GM12878 (cell line): ENCODE measurements at regions not wholly inside any gene's neighbourhood (a gene's known extent, or its start where the extent isn't known, plus 50 kb on each side); places are given as distances from the start of the nearest gene placed in this dataset.
A peak's percentile ranks its signal among the peaks of the same experiment; 100 is the strongest.

Source experiments
- ATAC-seq: fragments of 200-7000 bp; cut with Tn5 transposase; 3 replicates; pipeline ENCODE4 v1.9.1; 2020; ENCODE audit warnings: mild to moderate bottlenecking, moderate library complexity
- BruUV-seq: library from RNA; stranded (reverse); fragments of 400-500 nt; replicated peaks from 2 replicates; lab custom pipeline; 2021; lab: Mats Ljungman, UMichigan
- CTCF ChIA-PET: fragments of 300-600 bp; sonication (Branson Sonifier 250); formaldehyde crosslinking; extraction: SDS; loops from one replicate; lab custom pipeline; 2021; ENCODE audit warnings: inconsistent platforms; lab: Yijun Ruan, JAX
- POLR2A ChIA-PET: fragments of 350-600 bp; formaldehyde crosslinking; extraction: SDS; loops from one replicate; lab custom pipeline; 2021; ENCODE audit warnings: inconsistent platforms; lab: Charles Lee
- RAD21 ChIA-PET: fragments of 300-600 bp; sonication (Branson Sonifier 250); formaldehyde crosslinking; loops from one replicate; lab custom pipeline; 2023; ENCODE audit warnings: antibody characterized with exemption; ENCODE audit not compliant: unreplicated experiment; lab: Charles Lee
- SMC1A ChIA-PET: fragments of 300-600 bp; sonication (Branson Sonifier 250); formaldehyde crosslinking; loops from one replicate; lab custom pipeline; 2023; ENCODE audit not compliant: unreplicated experiment, uncharacterized antibody; lab: Charles Lee
- DNase-seq: peaks from one replicate; pipeline ENCODE4 v3.0.0-alpha.2; 2011; ENCODE audit warnings: low read depth, low spot score
- FAIRE-seq: peaks from 3 replicates; lab custom pipeline; 2011; peaks lifted over from hg19 to GRCh38; lab: Jason Lieb, UNC
- H2AFZ ChIP-seq: 2 replicates; pipeline ENCODE4 v1.6.0; 2011; ENCODE audit warnings: low read depth, low read length, control low read depth; ENCODE audit not compliant: control insufficient read depth
- H3K27ac ChIP-seq: 2 replicates; pipeline ENCODE4 v1.5.1; 2011; ENCODE audit warnings: control low read depth; ENCODE audit not compliant: control insufficient read depth, insufficient read depth
- H3K27me3 ChIP-seq, 2 experiments: replicated peaks in 1 of 2; 2 replicates each; pipeline versions ENCODE4 v1.6.0 to v1.6.1; 2011; ENCODE audit warnings: low read length in 1 of 2; ENCODE audit not compliant: control insufficient read depth in 2 of 2, insufficient read depth in 2 of 2
- H3K36me3 ChIP-seq, 2 experiments: 2 replicates each; pipeline ENCODE4 v1.5.1; 2011; ENCODE audit warnings: low read length in 1 of 2; ENCODE audit not compliant: control insufficient read depth in 2 of 2, insufficient read depth in 2 of 2
- H3K4me1 ChIP-seq: 2 replicates; pipeline ENCODE4 v1.6.1; 2011; ENCODE audit warnings: mild to moderate bottlenecking, low read length, moderate library complexity, mixed read lengths; ENCODE audit not compliant: control insufficient read depth, insufficient read depth
- H3K4me2 ChIP-seq: 2 replicates; pipeline ENCODE4 v1.6.0; 2011; ENCODE audit warnings: control low read depth; ENCODE audit not compliant: control insufficient read depth, insufficient read depth
- H3K4me3 ChIP-seq: fragments of 200-600 bp; sonication (generic); 2 replicates; pipeline ENCODE4 v1.5.1; 2016
- H3K79me2 ChIP-seq: 2 replicates; pipeline ENCODE4 v1.6.0; 2011; ENCODE audit warnings: low read length; ENCODE audit not compliant: control insufficient read depth, insufficient read depth
- H3K9ac ChIP-seq: 2 replicates; pipeline ENCODE4 v1.8.0; 2011; ENCODE audit warnings: low read length, control low read depth, mixed read lengths; ENCODE audit not compliant: control insufficient read depth, insufficient read depth
- H3K9me3 ChIP-seq: replicated peaks from 3 replicates; pipeline ENCODE4 v1.5.1; 2011; ENCODE audit warnings: mild to moderate bottlenecking, low read length; ENCODE audit not compliant: control insufficient read depth, insufficient read depth
- H4K20me1 ChIP-seq: 2 replicates; pipeline ENCODE4 v1.6.0; 2011; ENCODE audit not compliant: control insufficient read depth, insufficient read depth
- CHD1 ChIP-seq: IDR thresholded peaks from 2 replicates; pipeline ENCODE4 v1.6.1; 2012; ENCODE audit warnings: low read depth, low read length, improper control_type of control experiment
- EED ChIP-seq: sonication (generic); IDR thresholded peaks from 2 replicates; pipeline ENCODE4 v1.6.1; 2016; ENCODE audit warnings: antibody characterized with exemption, low read depth
- ELK1 ChIP-seq: IDR thresholded peaks from 2 replicates; pipeline ENCODE4 v1.6.1; 2012; ENCODE audit warnings: low read depth, low read length, improper control_type of control experiment
- ESRRA ChIP-seq: IDR thresholded peaks from 2 replicates; pipeline ENCODE4 v1.6.1; 2012; ENCODE audit warnings: mild to moderate bottlenecking, low read length, improper control_type of control experiment
- IRF4 ChIP-seq: IDR thresholded peaks from 2 replicates; pipeline ENCODE4 v1.6.1; 2011; ENCODE audit warnings: low read depth, low read length
- MEF2A ChIP-seq: IDR thresholded peaks from 2 replicates; pipeline ENCODE4 v1.6.1; 2011; ENCODE audit warnings: low read depth, mild to moderate bottlenecking, low read length, moderate library complexity; ENCODE audit not compliant: insufficient read depth
- MEF2B ChIP-seq: fragments of 450-650 bp; IDR thresholded peaks from 2 replicates; pipeline ENCODE4 v1.6.1; 2018; ENCODE audit warnings: mild to moderate bottlenecking, moderate library complexity; ENCODE audit not compliant: partially characterized antibody, poor library complexity, severe bottlenecking
- MLLT1 ChIP-seq: fragments of 450-650 bp; IDR thresholded peaks from 2 replicates; pipeline ENCODE4 v1.6.1; 2016; ENCODE audit warnings: mild to moderate bottlenecking
- MXI1 ChIP-seq: fragments of 150-350 bp; IDR thresholded peaks from 2 replicates; pipeline ENCODE4 v1.6.1; 2011; ENCODE audit warnings: low read depth, mild to moderate bottlenecking, inconsistent platforms, low read length, improper control_type of control experiment
- NR2F1 ChIP-seq: fragments of 450-650 bp; conservative IDR thresholded peaks from 2 replicates; pipeline ENCODE4 v1.6.1; 2017; ENCODE audit warnings: mild to moderate bottlenecking
- NRF1 ChIP-seq: conservative IDR thresholded peaks from 2 replicates; pipeline ENCODE4 v1.6.1; 2011; ENCODE audit warnings: mild to moderate bottlenecking, low read depth, low read length, improper control_type of control experiment
- RAD21 ChIP-seq: IDR thresholded peaks from 2 replicates; pipeline ENCODE4 v1.6.1; 2011; ENCODE audit warnings: mild to moderate bottlenecking, low read depth, low read length, moderate library complexity; ENCODE audit not compliant: insufficient read depth
- SP1 ChIP-seq: IDR thresholded peaks from one replicate; pipeline ENCODE4 v1.6.1; 2011; ENCODE audit warnings: low read depth, low read length
- SREBF1 ChIP-seq: IDR thresholded peaks from 2 replicates; pipeline ENCODE4 v1.6.1; 2012; ENCODE audit warnings: mild to moderate bottlenecking, low read length
- TARDBP ChIP-seq: IDR thresholded peaks from 2 replicates; pipeline ENCODE4 v1.6.1; 2016; ENCODE audit warnings: borderline replicate concordance
- WGBS: methylation state at CpG from one replicate; pipeline ENCODE4 v1.1.6; 2016; ENCODE audit warnings: low lambda C conversion rate; ENCODE audit not compliant: insufficient replicate concordance, insufficient coverage; ENCODE audit errors: missing lambda C conversion rate; 5-methylcytosine and 5-hydroxymethylcytosine counted together
- in situ Hi-C: fragments of 300-500 bp; cut with MboI; formaldehyde crosslinking; loops from 9 replicates; pipeline ENCODE4 v1.14.3; 2018; ENCODE audit warnings: mixed read lengths
- intact Hi-C: fragments of 100-400 bp; cut with micrococcal nuclease; formaldehyde crosslinking; loops from one replicate; pipeline ENCODE4 v1.14.2; 2022; ENCODE audit not compliant: unreplicated experiment

GRCh38 chr17:79429864-79430494, 180.9 kb downstream of the RBFOX3 start:
- H3K4me3 ChIP-seq: no peak overlapping the region
- ATAC-seq (no peak), DNase-seq (no peak), FAIRE-seq (no peak)
- H3K4me2 ChIP-seq: no peak overlapping the region
- no peaks in the 10 kb centered on the region for H3K79me2 ChIP-seq
- no peaks in the 10 kb centered on the region for H3K4me1 ChIP-seq
- TF ChIP-seq CHD1: no peak
- TF ChIP-seq MEF2B: peak; percentile 52
- no peaks in the 10 kb centered on the region for H3K9me3 ChIP-seq
- no peaks in the 10 kb centered on the region for H4K20me1 ChIP-seq
- 14% methylated on average over 12 of the region's 12 CpGs for WGBS
- H3K27ac ChIP-seq: no peak overlapping the region
- BruUV-seq: no TSS peak
- peaks cover 0 to 2% of the 10 kb centered on the region in 2 experiments; a peak in 2 of 4 replicates for H3K27me3 ChIP-seq
- no peak overlapping the region for H2AFZ ChIP-seq
- no peaks in the 10 kb centered on the region for H3K36me3 ChIP-seq
- ChIA-PET SMC1A (no interaction called here), POLR2A (no interaction called here), CTCF (no interaction called here), RAD21 (no interaction called here)
- intact Hi-C loops: loop anchor here (10.0 kb wide), 1 partner anchor 275 kb away; no protein-coding TSS in a partner anchor
- H3K9ac ChIP-seq: no peak overlapping the region
- in situ Hi-C loops: no loop called here

- ChIA-PET SMC1A (no interaction called here), POLR2A (no interaction called here), RAD21 (no interaction called here), CTCF (no interaction called here)
- Histone ChIP-seq H3K36me3 (no peaks in the 10 kb centered on the region), H3K4me3 (no peak overlapping the region), H4K20me1 (no peaks in the 10 kb centered on the region), H3K27ac (no peak overlapping the region), H3K9ac (no peak overlapping the region), H2AFZ (no peak overlapping the region)
- in situ Hi-C loops (no loop called here), intact Hi-C loops (loop anchor here (10.0 kb wide), 1 partner anchor 276 kb away; no protein-coding TSS in a partner anchor)
- DNase-seq: no peak
- WGBS: 28% methylated on average over 12 of the region's 12 CpGs
- TF ChIP-seq NR2F1 (no peak), SP1 (no peak), IRF4 (no peak), ELK1 (no peak), MLLT1 (no peak), NRF1 (no peak), SREBF1 (no peak), RAD21 (no peak), MXI1 (no peak), MEF2A (no peak), EED (no peak), TARDBP (no peak), ESRRA (no peak)
- TF ChIP-seq, all 136 proteins: peak for 0
- H3K4me2 ChIP-seq: no peak overlapping the region
- no peak for ATAC-seq
- H3K27me3 ChIP-seq: peaks cover 0 to 2% of the 10 kb centered on the region in 2 experiments; a peak in 2 of 4 replicates
- no peak for FAIRE-seq
- H3K9me3 ChIP-seq: no peaks in the 10 kb centered on the region
- no peaks in the 10 kb centered on the region for H3K79me2 ChIP-seq
- no TSS peak for BruUV-seq
- no peaks in the 10 kb centered on the region for H3K4me1 ChIP-seq
Measured at GRCh38 chr17:79428988-79429387, 181.9 kb downstream of the RBFOX3 start.
